Lung microvascular endothelial cell (primary cell): ENCODE measurements at regions not wholly inside any gene's neighbourhood (a gene's known extent, or its start where the extent isn't known, plus 50 kb on each side); places are given as distances from the start of the nearest gene placed in this dataset.
"Not testable (repeated sequence)": the region's sequence is repeated elsewhere in the genome, so short reads cannot be mapped to it uniquely, and the experiment has no call there.

Experiments
- DNase-seq, 2 donors: peaks; one replicate each; pipeline versions ENCODE4 v3.0.0 to v3.0.0-alpha.2; 2010; ENCODE audit warnings: low read depth in 2 of 2

DNA sequence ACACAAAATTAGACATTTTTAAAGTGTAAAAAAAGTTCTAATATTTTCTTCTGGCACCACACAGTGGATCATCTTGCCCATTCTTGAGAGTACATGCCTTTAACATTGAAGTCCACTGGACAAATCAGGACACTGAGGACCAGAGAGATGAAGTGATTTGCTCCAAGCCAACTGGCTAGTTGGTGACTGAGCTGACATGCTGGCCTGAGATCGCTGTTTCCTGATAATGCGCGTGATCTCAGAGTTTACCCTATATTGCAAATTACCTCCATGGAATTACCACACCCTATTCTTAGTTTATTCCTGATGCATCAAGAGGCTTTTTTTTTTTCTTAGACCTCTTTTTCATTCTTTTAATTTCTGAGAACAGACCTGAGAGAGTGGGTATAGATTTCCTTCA lies 432.8 kb downstream of the CD83 start:
- no peak for DNase-seq

DNA sequence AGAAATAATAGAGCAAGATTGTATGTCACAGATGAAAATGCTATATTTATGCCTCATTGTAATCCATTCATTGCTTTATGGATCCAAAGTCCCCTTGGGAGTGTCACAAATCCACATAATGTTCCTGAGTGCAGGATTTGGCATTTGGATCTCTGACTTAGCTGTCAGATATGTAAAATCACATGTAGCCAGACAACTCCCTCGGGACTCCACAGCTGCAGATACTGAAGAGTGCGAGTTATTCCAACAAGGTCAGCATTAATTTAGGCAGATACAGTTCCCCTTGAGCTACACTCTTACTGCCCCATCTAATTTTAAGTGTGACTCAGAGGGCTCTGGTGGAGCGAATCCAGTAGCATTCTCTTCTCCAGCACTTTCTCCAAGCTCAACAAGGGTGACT lies 433.2 kb downstream of the CD83 start:
- DNase-seq: no peak

DNA sequence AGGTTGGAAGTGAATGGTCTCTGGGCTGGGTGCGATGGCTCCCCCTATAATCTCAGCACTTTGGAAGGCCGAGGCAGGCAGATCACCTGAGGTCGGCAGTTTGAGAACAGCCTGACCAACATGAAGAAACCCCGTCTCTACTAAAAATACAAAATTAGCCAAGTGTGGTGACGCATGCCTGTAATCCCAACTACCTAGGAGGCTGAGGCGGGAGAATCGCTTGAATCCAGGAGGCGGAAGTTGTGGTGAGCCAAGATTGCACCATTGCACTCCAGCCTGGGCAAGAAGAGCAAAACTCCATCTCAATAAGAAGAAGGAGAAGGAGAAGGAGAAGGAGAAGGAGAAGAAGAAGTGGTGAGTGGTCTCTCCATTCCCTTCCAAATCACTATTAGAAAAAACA lies 434.0 kb downstream of the CD83 start:
- DNase-seq: not testable (repeated sequence)

DNA sequence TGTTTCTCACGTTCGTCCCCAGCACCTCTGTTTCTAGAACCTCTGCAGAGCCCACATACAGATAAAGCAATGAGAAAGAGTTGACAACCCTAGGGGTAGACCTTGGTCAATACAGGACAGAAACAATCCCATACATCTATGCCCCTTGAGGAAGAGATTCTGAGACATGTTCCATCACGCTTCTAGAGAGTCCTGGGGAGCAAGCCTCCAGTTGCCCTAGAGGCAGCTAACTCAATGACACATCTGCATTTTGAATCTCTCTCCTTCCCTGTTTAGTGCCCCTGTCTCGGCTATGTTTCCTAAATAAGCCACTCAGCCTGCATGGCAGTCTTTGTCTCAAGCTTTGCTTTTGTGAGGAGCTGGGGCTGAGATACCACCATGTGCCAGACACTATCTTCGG lies 435.3 kb downstream of the CD83 start:
- no peak for DNase-seq

DNA sequence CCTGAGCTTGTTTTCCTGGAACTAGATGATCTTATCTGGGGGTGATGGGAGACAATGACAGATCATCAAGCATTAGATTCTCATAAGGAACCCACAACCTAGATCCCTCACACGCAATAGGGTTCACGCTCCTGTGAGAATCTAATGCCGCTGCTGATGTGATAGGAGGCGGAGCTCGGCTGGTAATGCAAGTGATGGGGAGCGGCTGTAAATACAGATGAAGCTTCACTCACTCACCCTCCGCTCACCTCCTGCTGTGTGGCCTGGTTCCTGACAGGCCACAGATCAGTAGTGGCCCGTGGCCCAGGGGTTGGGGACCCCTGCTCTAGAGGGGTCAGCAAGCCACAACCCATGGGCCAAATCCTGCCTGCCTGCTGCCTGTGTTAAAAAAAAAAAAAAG lies 435.9 kb downstream of the CD83 start:
- DNase-seq: no peak

DNA sequence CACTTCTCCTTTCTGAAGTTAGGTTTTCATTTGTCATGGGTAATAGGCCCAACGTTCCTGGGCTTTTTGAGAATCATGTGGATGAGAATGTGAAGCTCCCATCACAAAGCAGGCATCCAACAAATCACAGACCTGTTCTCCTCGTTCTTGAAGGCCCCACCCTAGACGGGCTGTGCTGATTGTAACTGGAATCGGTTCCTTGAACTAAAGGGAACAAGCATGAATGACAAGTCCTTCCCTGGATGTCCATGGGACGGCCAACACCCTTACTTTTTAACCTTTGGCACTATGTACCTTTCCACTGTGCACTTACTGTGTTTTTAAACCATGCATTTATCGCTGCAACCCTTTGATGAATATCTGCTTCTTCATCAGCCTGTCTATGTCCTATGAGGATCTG lies 438.2 kb downstream of the CD83 start:
- no peak for DNase-seq

DNA sequence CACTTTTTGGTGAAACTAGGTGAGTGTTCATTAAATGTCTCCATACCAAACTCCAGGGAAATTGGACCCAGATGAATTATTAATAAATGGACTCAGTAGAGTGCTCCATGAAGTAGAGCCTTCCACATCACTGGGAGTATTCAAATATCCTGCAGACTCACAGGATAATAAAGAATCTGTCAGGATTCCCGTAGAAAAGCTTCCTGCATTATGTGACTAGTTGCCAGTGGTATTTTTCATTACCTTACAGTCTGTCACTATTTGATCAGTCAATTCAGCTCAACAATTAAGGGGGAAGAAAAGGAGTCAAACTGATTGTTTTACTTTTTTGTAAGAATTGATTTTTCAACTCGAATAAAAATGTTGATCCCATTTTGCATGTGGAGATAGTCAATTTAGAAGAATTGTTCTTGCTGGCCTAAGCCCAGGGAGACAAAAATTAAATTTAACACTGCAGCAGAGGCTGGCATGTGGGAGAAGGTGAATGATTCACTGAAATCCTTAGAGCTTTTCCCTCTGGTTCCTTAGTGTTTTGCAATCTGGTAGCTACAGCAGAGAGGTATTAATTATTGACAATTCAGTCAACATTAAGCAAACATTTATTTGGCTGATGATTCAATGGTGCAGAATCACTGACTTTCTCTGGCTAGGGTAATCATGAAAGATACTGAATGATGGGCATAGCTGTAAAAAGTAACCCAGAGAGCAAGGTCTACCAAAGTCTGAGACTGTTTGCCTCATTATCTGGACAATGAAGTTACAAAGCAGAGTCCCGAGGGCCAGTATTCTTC lies 442.4 kb downstream of the CD83 start:
- no peak for DNase-seq

DNA sequence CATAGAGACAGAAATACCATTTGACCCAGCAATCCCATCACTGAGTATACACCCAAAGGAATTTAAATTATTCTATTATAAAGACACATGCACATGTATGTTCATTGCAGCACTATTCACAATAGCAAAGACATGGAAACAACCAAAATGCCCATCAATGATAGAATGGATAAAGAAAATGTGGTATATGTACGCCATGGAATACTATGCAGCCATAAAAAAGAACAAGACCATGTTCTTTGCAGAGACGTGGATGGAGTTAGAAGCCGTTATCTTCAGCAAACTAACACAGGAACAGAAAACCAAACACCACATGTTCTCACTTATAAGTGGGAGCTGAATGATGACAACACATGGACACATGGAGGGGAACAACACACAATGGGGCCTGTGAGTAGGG lies 444.0 kb downstream of the CD83 start:
- DNase-seq: not testable (repeated sequence)

DNA sequence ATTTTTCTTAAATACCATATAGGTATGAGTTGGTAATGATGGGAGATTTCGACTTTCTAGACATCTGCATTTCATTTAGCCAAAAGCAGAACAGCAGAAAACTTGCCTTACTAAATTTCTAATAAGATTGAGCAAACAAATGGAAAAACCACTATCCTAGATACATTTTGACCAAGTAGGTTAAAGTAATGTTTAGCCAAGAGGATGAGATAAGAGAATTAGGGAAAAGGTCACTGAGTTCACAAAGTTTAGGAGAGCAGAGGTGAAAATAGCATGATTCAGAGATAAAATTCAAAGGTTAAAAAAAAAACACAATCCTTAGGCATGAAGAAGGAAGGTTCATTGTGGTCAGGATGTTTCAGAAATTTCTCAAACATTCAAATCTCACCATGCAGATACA lies 450.3 kb downstream of the CD83 start:
- DNase-seq: no peak

DNA sequence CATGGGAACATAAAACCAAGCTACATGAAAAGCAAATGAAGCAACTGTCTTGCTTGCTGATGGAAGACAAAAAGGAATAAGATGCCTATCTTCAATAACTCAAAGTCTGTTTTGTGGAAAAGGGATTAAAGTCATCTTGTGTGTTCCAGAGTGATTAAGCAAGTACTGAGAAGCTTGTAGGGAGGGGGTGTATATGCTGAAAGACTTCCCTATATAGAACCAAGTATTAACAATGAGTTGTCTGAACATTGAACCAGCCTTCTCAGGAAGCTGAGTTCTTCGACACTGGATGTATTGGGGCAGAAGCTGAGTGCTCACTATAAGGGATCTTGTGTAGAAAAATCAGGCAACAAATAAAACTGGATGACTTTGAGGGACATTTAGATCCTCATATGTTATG lies 451.8 kb downstream of the CD83 start:
- no peak for DNase-seq

DNA sequence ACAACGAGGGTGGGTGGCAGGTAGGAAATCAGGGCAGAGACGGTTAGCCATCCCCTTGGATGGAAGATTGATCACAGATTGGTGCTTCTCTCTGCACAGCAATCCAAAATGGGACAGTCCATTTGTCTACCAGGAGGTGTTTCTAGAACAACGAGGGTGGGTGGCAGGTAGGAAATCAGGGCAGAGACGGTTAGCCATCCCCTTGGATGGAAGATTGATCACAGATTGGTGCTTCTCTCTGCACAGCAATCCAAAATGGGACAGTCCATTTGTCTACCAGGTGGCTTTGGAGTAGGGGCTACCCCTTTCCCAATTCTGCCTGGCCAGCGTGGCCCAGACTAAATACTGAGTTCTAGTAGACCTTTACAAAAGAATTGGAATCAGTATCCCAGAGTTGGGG lies 452.3 kb downstream of the CD83 start:
- DNase-seq: not testable (repeated sequence)

DNA sequence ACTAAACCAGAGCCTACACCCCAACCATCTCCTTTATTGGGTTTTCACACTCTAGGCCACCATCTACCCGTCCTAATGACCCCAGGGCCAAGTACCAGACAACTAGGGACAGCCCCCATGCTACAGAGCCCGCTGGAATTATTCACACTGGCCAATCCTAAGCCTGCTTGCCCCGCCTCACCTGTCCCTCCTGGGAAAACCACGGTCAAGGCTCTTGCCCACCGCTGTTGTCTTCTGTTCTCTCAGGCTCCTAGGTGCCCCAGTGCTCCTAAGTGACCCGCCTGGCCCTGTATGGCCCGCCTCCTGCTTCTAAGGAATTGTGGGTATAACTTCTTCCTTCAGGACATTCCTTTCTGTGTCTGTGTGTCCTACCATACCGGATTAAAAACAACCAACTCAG lies 453.4 kb downstream of the CD83 start:
- DNase-seq: no peak

DNA sequence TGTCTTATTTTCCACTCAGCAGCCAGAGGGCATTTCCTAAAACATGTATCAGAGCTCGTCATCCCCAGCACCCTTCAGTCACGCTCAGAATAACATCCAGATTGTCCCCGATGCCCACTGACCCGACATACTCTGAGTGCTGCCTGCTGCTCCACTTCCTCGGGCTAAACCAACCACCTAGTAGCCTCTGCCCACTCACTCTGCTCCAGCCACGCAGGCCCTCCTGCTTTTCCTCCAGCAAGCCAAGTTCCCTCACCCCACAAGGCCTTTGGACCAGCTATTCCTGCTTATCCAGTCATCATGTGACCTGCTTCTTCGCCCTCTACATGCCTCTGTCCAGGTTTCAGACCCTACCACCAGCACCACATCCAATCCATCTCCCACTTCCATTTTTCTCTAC lies 454.2 kb downstream of the CD83 start:
- DNase-seq: no peak

DNA sequence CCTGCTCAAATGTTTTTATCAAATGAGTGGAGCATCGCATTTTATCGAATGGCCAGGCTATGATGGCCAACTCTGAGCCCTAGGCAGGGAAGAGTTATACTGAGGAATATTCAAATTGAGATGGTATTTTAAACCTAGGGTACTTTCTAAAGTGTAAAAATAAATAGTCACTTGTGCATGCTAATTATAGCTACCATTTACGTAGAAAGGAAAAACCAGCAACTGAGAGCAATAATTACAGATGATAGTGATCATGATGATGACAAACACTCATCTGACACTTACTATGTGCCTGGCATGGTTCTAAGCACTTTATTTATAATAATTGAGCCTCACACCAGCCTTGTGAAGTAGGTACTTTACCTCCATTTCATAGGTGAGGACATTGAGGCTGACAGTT lies 455.7 kb downstream of the CD83 start:
- DNase-seq: no peak

DNA sequence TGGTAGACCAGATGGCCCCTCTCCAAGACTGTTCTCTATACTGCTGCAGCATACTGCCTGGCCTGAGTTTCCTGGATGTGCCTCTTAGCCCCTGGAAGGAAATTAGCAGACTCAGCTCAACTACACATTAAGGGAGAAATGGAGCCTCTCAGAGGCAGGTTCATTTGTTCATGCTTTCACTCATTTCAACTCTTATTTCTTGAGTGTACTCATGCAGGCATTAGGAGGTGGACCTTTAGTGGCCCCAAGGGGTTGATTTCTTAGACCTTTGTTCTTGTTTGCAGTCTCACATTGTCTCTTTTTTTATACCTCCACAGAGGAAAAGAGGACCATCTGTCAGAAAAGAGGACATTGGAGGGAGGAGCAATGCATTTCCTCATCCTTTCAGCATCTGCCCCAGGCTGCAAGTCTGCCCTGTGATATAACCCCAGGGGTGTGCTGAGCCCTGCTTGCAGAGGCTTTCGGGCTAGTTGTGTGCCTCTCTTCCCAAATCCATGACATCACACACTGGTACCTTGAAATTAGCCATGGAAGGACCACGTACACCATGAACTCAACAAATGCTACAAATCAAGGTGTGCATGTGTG lies 456.2 kb downstream of the CD83 start:
- DNase-seq: no peak

DNA sequence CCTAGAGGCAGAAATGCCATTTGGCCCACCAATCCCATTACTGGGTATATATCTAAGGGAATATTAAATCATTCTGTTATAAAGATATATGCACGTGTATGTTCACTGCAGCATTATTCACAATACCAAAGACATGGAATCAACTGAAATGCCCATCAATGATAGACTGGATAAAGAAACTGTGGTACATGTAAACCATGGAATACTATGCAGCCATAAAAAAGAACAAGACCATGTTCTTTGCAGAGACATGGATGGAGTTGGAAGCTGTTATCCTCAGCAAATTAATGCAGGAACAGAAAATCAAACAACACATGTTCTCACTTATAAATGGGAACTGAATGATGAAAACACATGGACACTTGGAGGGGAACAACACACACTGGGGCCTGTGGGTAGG lies 458.4 kb downstream of the CD83 start:
- no peak for DNase-seq

DNA sequence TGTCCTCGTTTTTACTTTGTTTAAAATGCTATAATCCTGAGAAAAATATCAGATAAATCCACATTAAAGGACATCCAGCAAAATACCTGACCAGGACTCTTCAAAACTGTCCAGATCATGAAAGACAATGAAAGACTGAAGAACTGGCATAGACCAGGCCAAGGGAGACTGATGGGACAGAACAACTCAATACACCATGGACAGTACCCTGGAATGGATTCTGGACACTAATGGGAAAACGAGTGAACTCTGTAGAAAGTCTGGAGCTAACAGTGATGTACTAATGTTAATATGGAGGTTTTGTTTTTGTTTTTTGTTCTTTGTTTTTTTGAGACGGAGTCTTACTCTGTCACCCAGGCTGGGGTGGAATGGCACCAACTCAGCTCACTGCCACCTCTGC lies 461.4 kb downstream of the CD83 start:
- no peak for DNase-seq

DNA sequence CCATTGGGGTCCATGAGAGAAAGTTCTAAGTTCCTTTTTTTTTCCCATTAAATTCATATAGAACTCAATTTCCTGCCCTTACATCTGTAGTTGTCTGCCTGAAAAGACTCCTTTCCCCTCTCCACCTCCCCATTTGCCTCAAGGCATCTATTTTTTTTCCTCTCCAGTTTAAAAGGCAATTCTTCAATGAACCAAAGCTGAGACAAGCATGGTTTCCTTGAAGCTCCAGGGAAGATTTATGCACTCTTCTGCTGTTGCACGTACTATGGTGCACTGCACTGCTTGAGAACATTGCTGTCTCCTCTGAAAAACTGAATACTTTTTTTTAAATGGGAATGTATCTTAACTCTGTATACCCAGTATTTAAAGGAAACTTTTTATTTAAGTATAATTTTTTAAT lies 465.2 kb downstream of the CD83 start:
- DNase-seq: no peak

DNA sequence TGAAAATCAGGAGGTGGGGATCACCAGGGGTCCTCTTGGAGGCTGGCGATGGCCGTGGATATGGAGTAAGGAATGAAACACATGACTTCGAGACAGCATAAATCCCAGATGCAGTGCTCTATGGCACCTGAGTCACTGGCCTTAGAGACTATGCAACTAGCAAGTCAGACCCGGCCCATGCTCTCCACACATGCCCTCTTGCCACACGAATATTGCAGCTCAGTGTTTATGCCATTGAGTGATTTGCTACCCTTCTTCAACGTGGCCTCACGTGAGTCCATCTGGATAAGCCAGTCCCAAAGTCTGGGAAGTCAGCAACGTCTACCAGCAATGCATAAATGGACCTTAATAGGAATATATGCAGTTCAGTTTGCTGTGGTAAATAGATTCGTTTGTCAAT lies 466.3 kb downstream of the CD83 start:
- DNase-seq: no peak

DNA sequence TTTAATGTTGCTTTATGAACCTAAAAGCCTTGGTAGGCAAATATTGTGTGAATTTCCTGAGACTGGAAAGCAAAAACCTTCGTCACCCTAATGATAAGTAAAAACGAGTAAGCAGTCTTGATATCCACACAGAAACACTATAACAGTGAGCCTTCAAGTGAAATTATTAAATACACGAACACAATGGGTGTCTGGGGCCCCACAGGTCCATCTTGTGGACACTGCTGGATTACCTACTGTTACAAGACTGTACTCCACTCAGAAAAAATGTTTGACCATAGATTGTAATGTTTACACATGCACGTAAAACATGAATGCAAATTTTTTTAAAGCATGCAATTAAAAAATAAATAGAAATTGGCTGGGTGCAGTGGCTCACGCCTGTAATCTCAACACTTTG lies 466.9 kb downstream of the CD83 start:
- no peak for DNase-seq

DNA sequence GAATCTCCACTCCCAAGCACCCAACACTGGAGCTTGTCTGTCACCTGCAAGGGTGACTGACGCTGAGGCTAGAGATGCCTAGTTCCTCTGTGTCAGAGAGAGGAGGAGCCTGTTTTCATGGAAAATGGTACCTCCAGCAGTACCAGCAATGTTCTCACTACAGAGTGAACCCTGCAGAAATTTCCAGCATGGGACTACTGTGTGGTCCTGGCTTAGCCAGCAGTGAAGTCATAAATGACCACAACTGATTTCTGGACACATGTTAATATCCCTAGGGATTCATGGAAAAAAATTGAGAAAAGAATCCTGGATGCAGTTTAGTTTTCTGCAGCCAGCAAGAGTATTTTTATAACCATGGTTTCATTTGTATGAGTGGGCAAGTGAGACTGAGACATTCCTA lies 468.1 kb downstream of the CD83 start:
- DNase-seq: no peak

DNA sequence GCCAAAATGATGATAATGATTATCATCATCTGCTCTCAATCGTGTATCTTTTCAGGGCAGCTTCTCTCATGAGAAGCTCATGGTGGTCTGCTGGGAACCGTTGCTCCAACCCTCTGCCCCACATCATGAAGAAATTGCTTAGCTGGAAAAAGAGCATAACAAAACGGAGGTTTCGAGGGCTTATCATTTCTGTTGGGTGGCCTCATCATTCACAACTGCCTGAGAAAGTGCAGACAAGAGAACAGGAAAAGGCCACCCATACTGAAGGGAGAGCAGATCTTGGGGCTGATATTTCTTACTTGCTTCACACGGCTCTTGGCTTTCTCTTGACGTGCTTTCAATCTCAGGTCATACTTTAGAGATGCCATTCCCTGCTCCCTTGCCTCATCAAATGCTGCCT lies 471.6 kb downstream of the CD83 start:
- no peak for DNase-seq

DNA sequence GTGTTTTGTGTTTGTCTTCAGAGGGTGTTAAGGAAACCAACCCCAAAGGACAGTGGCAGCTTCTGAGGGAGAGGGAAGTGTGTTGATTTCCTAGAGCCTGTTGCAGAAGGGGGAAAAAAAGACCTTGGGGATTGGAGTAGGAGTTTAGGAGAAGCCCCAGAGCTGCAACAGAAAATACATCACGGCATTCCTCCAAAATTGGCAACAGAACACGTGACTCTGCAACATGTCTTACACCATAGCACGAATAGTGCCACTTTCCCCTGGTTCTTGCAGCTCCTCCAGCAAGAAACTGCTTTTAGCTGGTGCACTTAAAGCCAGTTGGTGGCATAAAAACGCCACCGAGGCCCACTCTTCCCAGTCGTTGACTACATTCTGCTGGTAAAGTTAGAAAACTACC lies 473.0 kb downstream of the CD83 start:
- no peak for DNase-seq

DNA sequence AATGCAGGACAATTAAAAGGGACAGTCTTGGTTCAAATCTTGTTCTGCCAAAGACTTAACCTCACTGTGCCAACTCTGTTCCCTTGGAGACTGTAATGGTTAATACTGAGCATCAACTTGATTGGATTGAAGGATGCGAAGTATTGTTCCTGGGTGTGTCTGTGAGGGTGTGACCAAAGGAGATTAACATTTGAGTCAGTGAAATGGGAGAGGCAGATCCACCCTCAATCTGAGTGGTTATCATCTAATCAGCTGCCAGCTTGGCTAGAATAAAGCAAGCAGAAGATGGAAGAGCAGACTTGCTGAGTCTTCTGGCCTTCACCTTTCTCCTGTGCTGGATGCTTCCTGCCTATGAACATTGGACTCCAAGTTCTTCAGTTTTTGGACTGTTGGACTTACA lies 474.4 kb downstream of the CD83 start:
- no peak for DNase-seq
